H1 (cell line): ENCODE measurements at regions not wholly inside any gene's neighbourhood (a gene's known extent, or its start where the extent isn't known, plus 50 kb on each side); places are given as distances from the start of the nearest gene placed in this dataset.

Experiments
- CTCF ChIA-PET: fragments of 300-600 bp; sonication (Branson Sonifier 250); formaldehyde crosslinking; loops from one replicate; lab custom pipeline; 2021; ENCODE audit not compliant: partially characterized antibody; lab: Charles Lee
- POLR2A ChIA-PET: fragments of 300-600 bp; sonication (Branson Sonifier 250); formaldehyde crosslinking; loops from one replicate; lab custom pipeline; 2021; ENCODE audit warnings: inconsistent platforms; ENCODE audit not compliant: partially characterized antibody; lab: Charles Lee
- DNase-seq, 2 experiments: peaks; one replicate each; pipeline versions ENCODE4 v3.0.0 to v3.0.0-alpha.2; 2010 to 2022; ENCODE audit warnings: low spot score in 2 of 2, low read depth in 1 of 2, mixed read lengths in 1 of 2
- FAIRE-seq: peaks from 2 replicates; lab custom pipeline; 2011; peaks lifted over from hg19 to GRCh38; lab: Jason Lieb, UNC
- H2AFZ ChIP-seq: 2 replicates; pipeline ENCODE4 v1.8.1; 2012; ENCODE audit warnings: low read length, inconsistent platforms
- H2AK5ac ChIP-seq: 2 replicates; pipeline ENCODE4 v1.6.1; 2013; ENCODE audit warnings: low read depth, low read length
- H2BK120ac ChIP-seq: replicated peaks from 2 replicates; pipeline ENCODE3; 2013; ENCODE audit warnings: low read depth, low read length, inconsistent platforms
- H2BK12ac ChIP-seq: 2 replicates; pipeline ENCODE4 v1.6.1; 2013; ENCODE audit warnings: low read depth, low read length
- H2BK15ac ChIP-seq: 2 replicates; pipeline ENCODE4 v1.6.1; 2013; ENCODE audit warnings: low read length
- H2BK20ac ChIP-seq: 2 replicates; pipeline ENCODE4 v1.6.1; 2013; ENCODE audit warnings: low read length
- H2BK5ac ChIP-seq: 2 replicates; pipeline ENCODE4 v1.6.1; 2013; ENCODE audit warnings: low read depth, low read length
- H3K14ac ChIP-seq: 2 replicates; pipeline ENCODE4 v1.6.1; 2013; ENCODE audit warnings: inconsistent platforms; ENCODE audit not compliant: insufficient read length
- H3K18ac ChIP-seq: 2 replicates; pipeline ENCODE4 v1.6.1; 2013; ENCODE audit warnings: low read length; ENCODE audit errors: extremely low read depth
- H3K23ac ChIP-seq: 2 replicates; pipeline ENCODE4 v1.6.1; 2013; ENCODE audit warnings: inconsistent platforms; ENCODE audit not compliant: insufficient read length
- H3K23me2 ChIP-seq: 2 replicates; pipeline ENCODE4 v1.6.1; 2013; ENCODE audit warnings: low read depth, low read length
- H3K27ac ChIP-seq: 2 replicates; pipeline ENCODE4 v1.6.1; 2011; ENCODE audit warnings: low read depth, low read length, inconsistent platforms
- H3K27me3 ChIP-seq, 4 experiments: replicated peaks in 1 of 4; 1 replicate in 1 of 4; 2 replicates in 3 of 4; pipeline versions ENCODE4 v1.6.1 to v1.8.1; 2011 to 2013; ENCODE audit warnings: low read length in 3 of 4, mild to moderate bottlenecking in 3 of 4, inconsistent platforms in 2 of 4, mixed read lengths in 2 of 4, moderate library complexity in 1 of 4; ENCODE audit not compliant: control insufficient read depth in 3 of 4, insufficient read depth in 3 of 4; ENCODE audit errors: extremely low read depth in 1 of 4
- H3K36me3 ChIP-seq, 4 experiments: 2 replicates each; pipeline versions ENCODE4 v1.6.1 to v1.8.1; 2011 to 2013; ENCODE audit warnings: mild to moderate bottlenecking in 4 of 4, low read length in 3 of 4, moderate library complexity in 2 of 4, control low read depth in 1 of 4, inconsistent platforms in 1 of 4; ENCODE audit not compliant: insufficient read depth in 4 of 4, control insufficient read depth in 2 of 4
- H3K4ac ChIP-seq: replicated peaks from 2 replicates; pipeline ENCODE3; 2013; ENCODE audit warnings: low read length, low read depth, mixed read lengths, inconsistent platforms; ENCODE audit not compliant: insufficient read length
- H3K4me1 ChIP-seq, 4 experiments: replicated peaks in 1 of 4; 1 replicate in 1 of 4; 2 replicates in 3 of 4; pipeline versions ENCODE4 v1.6.1 to v1.8.1; 2011 to 2013; ENCODE audit warnings: low read length in 3 of 4, inconsistent platforms in 2 of 4, mixed read lengths in 1 of 4; ENCODE audit not compliant: insufficient read depth in 4 of 4, control insufficient read depth in 3 of 4
- H3K4me2 ChIP-seq, 2 experiments: 2 replicates each; pipeline versions ENCODE4 v1.6.1 to v1.8.1; 2011 to 2013; ENCODE audit warnings: low read depth in 2 of 2, low read length in 2 of 2, control low read depth in 1 of 2, inconsistent platforms in 1 of 2, mild to moderate bottlenecking in 1 of 2; ENCODE audit not compliant: insufficient read depth in 1 of 2
- H3K4me3 ChIP-seq, 4 experiments: fragments of 200-600, 300-600 bp in 1 of 4; sonication (generic), shearing (Covaris generic), sonication (Bioruptor Twin) in 1 of 4; 2 replicates each; pipeline versions ENCODE4 v1.5.1 to v1.8.1; 2011 to 2016; ENCODE audit warnings: low read length in 4 of 4, low read depth in 3 of 4, control low read depth in 2 of 4, inconsistent platforms in 2 of 4, mild to moderate bottlenecking in 2 of 4, mixed read lengths in 1 of 4, moderate library complexity in 1 of 4; ENCODE audit not compliant: insufficient read depth in 2 of 4; ENCODE audit errors: extremely low read depth in 1 of 4
- H3K56ac ChIP-seq: replicated peaks from 2 replicates; pipeline ENCODE3; 2013; ENCODE audit warnings: low read depth, mild to moderate bottlenecking, mixed read lengths, low read length, inconsistent platforms; ENCODE audit not compliant: insufficient read length
- H3K79me1 ChIP-seq: 2 replicates; pipeline ENCODE4 v1.6.1; 2013; ENCODE audit warnings: low read depth, low read length, control low read depth
- H3K79me2 ChIP-seq, 2 experiments: 2 replicates each; pipeline versions ENCODE4 v1.6.1 to v1.8.1; 2012 to 2013; ENCODE audit warnings: low read length in 2 of 2, mild to moderate bottlenecking in 2 of 2, inconsistent platforms in 1 of 2; ENCODE audit not compliant: insufficient read depth in 2 of 2, control insufficient read depth in 1 of 2
- H3K9ac ChIP-seq, 4 experiments: replicated peaks in 1 of 4; 1 replicate in 1 of 4; 2 replicates in 3 of 4; pipeline versions ENCODE4 v1.6.1 to v1.8.1; 2011 to 2013; ENCODE audit warnings: low read depth in 3 of 4, low read length in 3 of 4, control low read depth in 2 of 4, mild to moderate bottlenecking in 2 of 4, moderate library complexity in 2 of 4, inconsistent platforms in 1 of 4; ENCODE audit errors: extremely low read depth in 1 of 4
- H3K9me3 ChIP-seq, 2 experiments: 2 replicates each; pipeline versions ENCODE4 v1.6.1 to v1.8.1; 2012 to 2013; ENCODE audit warnings: mild to moderate bottlenecking in 2 of 2, moderate library complexity in 2 of 2, control low read depth in 1 of 2, inconsistent platforms in 1 of 2, low read depth in 1 of 2, low read length in 1 of 2, mixed read lengths in 1 of 2; ENCODE audit not compliant: insufficient read depth in 2 of 2
- H4K20me1 ChIP-seq, 2 experiments: replicated peaks in 1 of 2; 2 replicates each; pipeline versions ENCODE3 to v1.8.1; 2011 to 2013; ENCODE audit warnings: inconsistent platforms in 2 of 2, low read length in 2 of 2, mild to moderate bottlenecking in 1 of 2; ENCODE audit not compliant: insufficient read depth in 2 of 2, control insufficient read depth in 1 of 2
- H4K5ac ChIP-seq: 2 replicates; pipeline ENCODE4 v1.6.1; 2013; ENCODE audit warnings: low read length, low read depth, mixed read lengths, inconsistent platforms; ENCODE audit not compliant: insufficient read length
- H4K8ac ChIP-seq: 2 replicates; pipeline ENCODE4 v1.8.0; 2013; ENCODE audit warnings: mild to moderate bottlenecking, moderate library complexity, low read length, inconsistent platforms; ENCODE audit not compliant: insufficient read depth; ENCODE audit errors: extremely low read depth
- H4K91ac ChIP-seq: replicated peaks from 2 replicates; pipeline ENCODE3; 2013; ENCODE audit warnings: low read length, mixed read lengths, inconsistent platforms; ENCODE audit not compliant: insufficient read length
- CTBP2 ChIP-seq: IDR thresholded peaks from 2 replicates; pipeline ENCODE4 v1.7.0; 2011; ENCODE audit warnings: borderline replicate concordance, mild to moderate bottlenecking, moderate library complexity, mixed read lengths, low read length; ENCODE audit not compliant: insufficient read depth, insufficient read length
- SIN3A ChIP-seq, 2 experiments: IDR thresholded peaks in 1 of 2; conservative IDR thresholded peaks in 1 of 2; 2 replicates each; pipeline ENCODE4 v1.6.1; 2011 to 2012; ENCODE audit warnings: low read length in 2 of 2, improper control_type of control experiment in 1 of 2, low read depth in 1 of 2, mild to moderate bottlenecking in 1 of 2
- SP2 ChIP-seq: IDR thresholded peaks from 2 replicates; pipeline ENCODE4 v1.6.1; 2012; ENCODE audit warnings: mild to moderate bottlenecking, low read length, inconsistent platforms
- WGBS, 2 experiments: shearing (Covaris generic) in 1 of 2; methylation state at CpG; one replicate each; pipeline versions ENCODE4 v1.1.6 to v1.1.7; 2013 to 2015; ENCODE audit warnings: low lambda C conversion rate in 2 of 2, mixed read lengths in 2 of 2, inconsistent platforms in 1 of 2, low coverage in 1 of 2, missing lambda C conversion rate in 1 of 2; ENCODE audit not compliant: insufficient replicate concordance in 2 of 2, insufficient coverage in 1 of 2, insufficient read length in 1 of 2; ENCODE audit errors: extremely low coverage in 1 of 2, missing lambda C conversion rate in 1 of 2; 5-methylcytosine and 5-hydroxymethylcytosine counted together

DNA sequence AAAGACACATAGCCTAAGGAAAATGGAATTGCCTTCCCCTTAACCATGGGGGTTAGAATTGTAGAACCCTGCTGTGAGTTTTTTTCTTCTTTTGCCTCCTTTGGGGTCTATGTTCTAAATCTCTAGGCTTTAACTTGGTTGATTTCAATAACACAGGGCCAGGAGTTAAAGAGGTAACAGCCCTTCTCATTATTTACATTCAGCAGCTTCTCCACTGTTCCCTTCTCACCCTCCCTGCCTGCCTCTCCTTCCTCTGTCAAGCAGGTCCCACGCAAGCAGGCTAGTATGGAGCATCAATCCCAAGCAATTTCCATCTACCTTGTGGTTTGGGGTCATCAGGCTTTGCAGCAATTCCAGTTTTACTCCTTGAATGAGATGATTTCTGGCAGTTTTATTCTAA, 236.1 kb upstream of the G2E3 start:
- no peak overlapping the region for H2BK5ac ChIP-seq
- ChIA-PET CTCF (interaction anchor here (0.6 to 1.6 kb wide), 4 partner anchors 16 to 82 kb away, joined by 3 read pairs; no protein-coding TSS in a partner anchor), POLR2A (no interaction called here)
- no peak for TF ChIP-seq SIN3A (conservative IDR thresholded peaks at IDR 0.05 in 1 of 2, IDR thresholded peaks at IDR 0.05 in 1 of 2; ENCODE audit: low read depth in 1 of 2, low read length in 2 of 2)
- TF ChIP-seq SP2 = no peak
- no peak for TF ChIP-seq CTBP2

More for the DNA sequence above, 236.1 kb upstream of the G2E3 start:
- no peaks in the 10 kb centered on the region for H3K36me3 ChIP-seq
- no peak overlapping the region for H3K56ac ChIP-seq
- no peak overlapping the region for H3K4ac ChIP-seq
- no peaks in the 10 kb centered on the region for H3K9me3 ChIP-seq
- H3K23me2 ChIP-seq = no peaks in the 10 kb centered on the region
- H3K4me2 ChIP-seq = no peak overlapping the region
- no peaks in the 10 kb centered on the region for H4K20me1 ChIP-seq
- DNase-seq = no peak
- peaks cover 0 to 4% (median 1%) of the 10 kb centered on the region in 4 experiments; a peak in 1 of 7 replicates for H3K4me1 ChIP-seq
- H2AFZ ChIP-seq = no peak overlapping the region
- H4K91ac ChIP-seq = no peak overlapping the region
- no peak overlapping the region for H2AK5ac ChIP-seq
- no peak overlapping the region for H4K8ac ChIP-seq
- H3K14ac ChIP-seq = no peak overlapping the region
- H3K79me1 ChIP-seq = no peaks in the 10 kb centered on the region
- H2BK15ac ChIP-seq = no peak overlapping the region
- no peaks in the 10 kb centered on the region for H3K27me3 ChIP-seq
- no peak for FAIRE-seq
- no peak overlapping the region for H3K9ac ChIP-seq
- WGBS, 2 experiments = 43% methylated on average over 1 of the region's 1 CpG; no CpG with 5 or more reads in 1 of the 2 experiments
- no peak overlapping the region for H3K18ac ChIP-seq
- H3K79me2 ChIP-seq = no peaks in the 10 kb centered on the region
- no peak overlapping the region for H2BK20ac ChIP-seq
- no peak overlapping the region for H4K5ac ChIP-seq
- no peak overlapping the region for H3K23ac ChIP-seq
- no peak overlapping the region for H3K4me3 ChIP-seq
- H2BK12ac ChIP-seq = no peak overlapping the region
- H2BK120ac ChIP-seq = no peak overlapping the region
- H3K27ac ChIP-seq = no peak overlapping the region
